K562 (cell line): ENCODE measurements at regions not wholly inside any gene's neighbourhood (a gene's known extent, or its start where the extent isn't known, plus 50 kb on each side); places are given as distances from the start of the nearest gene placed in this dataset.

Experiments used
- CHD4 ChIP-seq: fragments of 200-600 bp; sonication (generic); IDR thresholded peaks from 3 replicates; pipeline ENCODE4 v1.6.1; 2012; ENCODE audit warnings: low read depth, mild to moderate bottlenecking, mixed read lengths, low read length, inconsistent platforms; ENCODE audit not compliant: insufficient read depth, insufficient replicate concordance, poor library complexity, severe bottlenecking
- GTF2F1 ChIP-seq: IDR thresholded peaks from 2 replicates; pipeline ENCODE4 v1.6.1; 2011; ENCODE audit warnings: low read depth, low read length, improper control_type of control experiment
- POLR2AphosphoS5 ChIP-seq: IDR thresholded peaks from 2 replicates; pipeline ENCODE4 v1.6.1; 2011; ENCODE audit warnings: mild to moderate bottlenecking, low read depth, low read length, moderate library complexity; ENCODE audit not compliant: control insufficient read depth, insufficient read depth
- TAF9B ChIP-seq: fragments of 450-650 bp; IDR thresholded peaks from 2 replicates; pipeline ENCODE4 v1.6.1; 2018; ENCODE audit warnings: mild to moderate bottlenecking; ENCODE audit not compliant: partially characterized antibody
- ZBTB7A ChIP-seq: IDR thresholded peaks from 2 replicates; pipeline ENCODE4 v1.6.1; 2011; ENCODE audit warnings: low read depth, mild to moderate bottlenecking, low read length, moderate library complexity, borderline replicate concordance; ENCODE audit not compliant: control insufficient read depth
- ZNF23 ChIP-seq: fragments of 250-450 bp; sonication (Bioruptor Pico); IDR thresholded peaks from 2 replicates; pipeline ENCODE4 v1.4.0; 2020; ENCODE audit warnings: mild to moderate bottlenecking
- TF ChIP-seq, protein P1 (sequence below), 3 experiments: IDR thresholded peaks in 2 of 3; conservative IDR thresholded peaks in 1 of 3; 2 replicates each; pipeline ENCODE4 v1.5.1; 2011 to 2012; ENCODE audit warnings: low read length in 3 of 3, mild to moderate bottlenecking in 3 of 3, control low read depth in 2 of 3, improper control_type of control experiment in 1 of 3, inconsistent platforms in 1 of 3, low read depth in 1 of 3, mixed read lengths in 1 of 3, moderate library complexity in 1 of 3; ENCODE audit not compliant: insufficient read depth in 2 of 3
- TF ChIP-seq, protein P2 (sequence below): fragments of 450-650 bp; formaldehyde crosslinking; IDR thresholded peaks from 2 replicates; pipeline ENCODE4 v1.4.0; 2020; ENCODE audit warnings: mild to moderate bottlenecking, mixed read lengths

DNA sequence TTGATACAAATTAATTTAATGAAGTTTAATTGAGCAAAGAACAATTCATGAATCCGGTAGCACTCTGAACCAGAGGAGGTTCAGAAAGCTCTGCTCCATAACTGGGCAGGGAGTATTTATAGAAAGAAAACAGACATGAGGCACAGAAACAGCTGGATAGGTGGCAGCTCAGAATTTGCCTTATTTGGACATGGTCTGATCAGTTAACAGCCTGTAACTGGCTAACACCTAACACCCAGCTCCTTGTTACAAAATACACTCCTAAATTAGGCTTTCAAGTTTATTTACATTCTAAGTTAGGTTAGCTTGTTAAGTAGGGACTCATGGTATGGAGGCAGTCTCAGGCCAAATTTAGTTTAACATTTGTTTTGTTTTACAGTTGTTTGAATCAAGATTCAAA lies 67.8 kb upstream of the TMCC3 start:
- TF ChIP-seq TAF9B, result no peak
- TF ChIP-seq, protein P1, sequence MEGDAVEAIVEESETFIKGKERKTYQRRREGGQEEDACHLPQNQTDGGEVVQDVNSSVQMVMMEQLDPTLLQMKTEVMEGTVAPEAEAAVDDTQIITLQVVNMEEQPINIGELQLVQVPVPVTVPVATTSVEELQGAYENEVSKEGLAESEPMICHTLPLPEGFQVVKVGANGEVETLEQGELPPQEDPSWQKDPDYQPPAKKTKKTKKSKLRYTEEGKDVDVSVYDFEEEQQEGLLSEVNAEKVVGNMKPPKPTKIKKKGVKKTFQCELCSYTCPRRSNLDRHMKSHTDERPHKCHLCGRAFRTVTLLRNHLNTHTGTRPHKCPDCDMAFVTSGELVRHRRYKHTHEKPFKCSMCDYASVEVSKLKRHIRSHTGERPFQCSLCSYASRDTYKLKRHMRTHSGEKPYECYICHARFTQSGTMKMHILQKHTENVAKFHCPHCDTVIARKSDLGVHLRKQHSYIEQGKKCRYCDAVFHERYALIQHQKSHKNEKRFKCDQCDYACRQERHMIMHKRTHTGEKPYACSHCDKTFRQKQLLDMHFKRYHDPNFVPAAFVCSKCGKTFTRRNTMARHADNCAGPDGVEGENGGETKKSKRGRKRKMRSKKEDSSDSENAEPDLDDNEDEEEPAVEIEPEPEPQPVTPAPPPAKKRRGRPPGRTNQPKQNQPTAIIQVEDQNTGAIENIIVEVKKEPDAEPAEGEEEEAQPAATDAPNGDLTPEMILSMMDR (IDR thresholded peaks at IDR 0.05 in 2 of 3, conservative IDR thresholded peaks at IDR 0.05 in 1 of 3; ENCODE audit: insufficient read depth in 2 of 3, low read depth in 1 of 3, low read length in 3 of 3), result no peak
- no peak for TF ChIP-seq GTF2F1
- no peak for TF ChIP-seq CHD4
- TF ChIP-seq, protein P2, sequence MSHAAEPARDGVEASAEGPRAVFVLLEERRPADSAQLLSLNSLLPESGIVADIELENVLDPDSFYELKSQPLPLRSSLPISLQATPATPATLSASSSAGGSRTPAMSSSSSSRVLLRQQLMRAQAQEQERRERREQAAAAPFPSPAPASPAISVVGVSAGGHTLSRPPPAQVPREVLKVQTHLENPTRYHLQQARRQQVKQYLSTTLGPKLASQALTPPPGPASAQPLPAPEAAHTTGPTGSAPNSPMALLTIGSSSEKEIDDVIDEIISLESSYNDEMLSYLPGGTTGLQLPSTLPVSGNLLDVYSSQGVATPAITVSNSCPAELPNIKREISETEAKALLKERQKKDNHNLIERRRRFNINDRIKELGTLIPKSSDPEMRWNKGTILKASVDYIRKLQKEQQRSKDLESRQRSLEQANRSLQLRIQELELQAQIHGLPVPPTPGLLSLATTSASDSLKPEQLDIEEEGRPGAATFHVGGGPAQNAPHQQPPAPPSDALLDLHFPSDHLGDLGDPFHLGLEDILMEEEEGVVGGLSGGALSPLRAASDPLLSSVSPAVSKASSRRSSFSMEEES (CRISPR knock-in tag), result no peak
- TF ChIP-seq ZBTB7A, result no peak
- TF ChIP-seq ZNF23 (CRISPR knock-in tag), result no peak
- no peak for TF ChIP-seq POLR2AphosphoS5
